Stimulated activated CD4-positive, alpha-beta T cell treated with anti-CD3 and anti-CD28 coated beads, TNF-alpha, amount 100 ng/mL, for 4 hours (primary cell): ENCODE measurements at regions not wholly inside any gene's neighbourhood (a gene's known extent, or its start where the extent isn't known, plus 50 kb on each side); places are given as distances from the start of the nearest gene placed in this dataset.
"Not testable (repeated sequence)": the region's sequence is repeated elsewhere in the genome, so short reads cannot be mapped to it uniquely, and the experiment has no call there.

Experiments used
- DNase-seq, 3 experiments: peaks; one replicate each; pipeline ENCODE4 v3.0.0-alpha.2; 2020; ENCODE audit warnings: low read depth in 3 of 3

DNA sequence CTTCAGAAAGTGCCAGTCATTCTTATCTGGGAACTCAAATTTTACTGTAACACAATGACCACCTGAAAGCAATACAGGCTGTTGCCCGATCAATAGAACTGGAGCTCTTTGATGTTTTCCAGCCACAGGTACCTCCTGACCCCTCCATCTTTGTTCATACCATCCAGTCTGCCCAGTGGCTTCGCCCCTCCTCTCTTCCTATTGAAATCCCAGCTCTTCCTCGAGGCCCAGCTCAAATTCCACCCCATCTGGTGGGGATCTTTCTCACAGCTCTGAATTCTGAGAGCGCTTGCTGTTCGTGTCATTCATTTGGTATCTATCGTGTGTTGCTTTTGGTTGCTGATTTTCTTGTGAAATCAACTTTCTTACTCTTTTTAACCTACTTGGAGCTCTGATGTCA, 87.9 kb upstream of the CNKSR3 start:
- DNase-seq = no peak

- DNase-seq = no peak
Observed at GRCh38 chr6:154602296-154602695, 91.8 kb upstream of the CNKSR3 start.

GRCh38 chr6:154602708-154603107, 92.2 kb upstream of the CNKSR3 start:
- DNase-seq = no peak

GRCh38 chr6:154604119-154604518, 93.6 kb upstream of the CNKSR3 start:
- no peak for DNase-seq

GRCh38 chr6:154605178-154605881, 94.8 kb upstream of the CNKSR3 start:
- peak in 1 of 3 experiments; percentile 17 for DNase-seq

DNA sequence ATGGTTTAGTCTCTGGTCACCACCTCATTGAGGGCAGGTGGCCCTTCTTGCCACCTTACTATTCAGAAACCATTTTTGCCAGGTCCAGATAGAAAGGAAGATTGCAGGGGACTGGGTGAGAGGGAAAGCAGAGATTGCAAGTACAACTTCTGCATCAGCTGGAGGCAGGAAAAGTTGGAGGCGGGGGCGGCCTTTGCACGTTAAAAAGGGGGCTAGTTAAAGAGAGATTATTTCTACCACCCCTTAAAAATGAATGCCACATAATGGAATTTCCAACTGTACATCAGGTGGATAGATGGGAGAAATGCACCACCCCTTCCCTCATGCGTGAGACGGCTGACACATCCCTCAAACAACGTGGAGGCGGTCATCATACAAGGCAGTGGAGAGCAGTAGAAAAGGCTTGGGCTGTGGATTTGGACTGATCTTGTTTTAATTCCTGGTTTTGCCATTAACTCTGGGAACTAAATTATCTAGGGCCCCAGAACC, 95.4 kb upstream of the CNKSR3 start:
- no peak for DNase-seq

GRCh38 chr6:154606457-154606856, 96.0 kb upstream of the CNKSR3 start:
- DNase-seq = peak; percentile 47 to 84 (median 70)

DNA sequence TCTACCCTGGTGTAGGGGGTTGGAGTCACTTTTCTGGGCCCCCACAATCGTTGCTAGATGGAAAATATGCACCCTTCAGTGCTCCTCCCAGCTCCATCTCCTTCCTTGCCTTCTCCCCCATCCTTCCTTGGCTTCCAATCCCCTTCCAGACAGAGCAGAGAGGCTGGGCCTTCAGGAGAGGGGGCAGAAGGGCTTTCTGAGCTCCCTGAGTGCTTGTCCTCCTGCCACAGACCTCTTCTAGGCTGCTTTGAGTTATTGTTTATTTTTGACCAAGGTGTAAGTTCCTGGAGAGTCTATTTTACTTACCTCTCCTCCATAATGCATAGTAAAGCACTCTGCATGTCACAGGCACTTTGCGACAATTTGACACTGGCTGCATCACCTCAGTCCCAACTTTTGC, 96.4 kb upstream of the CNKSR3 start:
- no peak for DNase-seq

GRCh38 chr6:154611241-154611640, 100.8 kb upstream of the CNKSR3 start:
- DNase-seq = no peak

DNA sequence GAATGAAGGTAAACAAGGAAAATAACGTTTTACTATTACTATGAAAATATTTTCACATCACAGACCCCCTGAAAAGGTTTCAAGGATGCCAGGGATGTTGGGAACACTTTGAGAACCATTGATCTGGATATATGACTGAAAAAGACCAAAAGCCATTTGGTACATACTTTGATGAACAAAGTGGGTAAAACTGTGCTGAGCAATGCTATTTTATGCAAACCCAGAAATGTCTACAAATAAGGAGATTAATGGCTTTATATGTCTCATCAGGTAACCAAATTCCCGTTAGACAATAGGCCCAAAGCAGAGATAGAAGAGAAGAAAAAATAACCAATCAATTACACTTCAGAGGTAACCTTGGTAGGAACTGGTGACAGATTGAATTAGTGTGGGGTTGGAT, 101.4 kb upstream of the CNKSR3 start:
- no peak for DNase-seq

- DNase-seq = no peak
Observed at GRCh38 chr6:154613137-154613676, 102.7 kb upstream of the CNKSR3 start.

GRCh38 chr6:154614101-154614500, 103.6 kb upstream of the CNKSR3 start:
- no peak for DNase-seq

- no peak for DNase-seq
Observed at GRCh38 chr6:154614641-154615040, 104.2 kb upstream of the CNKSR3 start.

DNA sequence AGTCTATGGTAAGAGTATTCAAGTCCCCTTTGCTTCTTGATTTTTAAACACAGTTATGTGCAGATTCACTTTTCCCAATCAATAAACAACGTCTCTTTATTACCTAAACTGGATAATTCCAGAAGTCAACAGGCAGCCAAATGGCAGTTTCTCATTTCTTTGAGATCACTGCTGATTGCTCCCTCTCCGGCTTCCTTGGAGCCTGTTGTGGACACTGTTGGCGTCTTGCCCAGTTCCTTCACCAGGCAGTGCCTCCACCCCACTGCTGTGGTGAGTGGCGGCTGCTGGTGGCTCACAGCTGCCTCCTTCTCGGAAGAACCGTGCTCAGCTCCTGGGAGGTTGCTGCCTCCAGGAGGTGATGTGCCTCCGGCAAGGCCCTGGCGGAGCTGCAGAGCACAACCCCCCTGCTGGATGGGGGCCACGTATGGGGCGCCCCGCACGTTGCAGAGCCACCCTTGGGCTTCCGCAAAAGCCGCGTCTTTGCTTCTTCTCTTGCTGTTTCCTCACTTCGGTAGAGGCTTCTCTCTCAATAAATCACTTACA, 105.1 kb upstream of the CNKSR3 start:
- no peak for DNase-seq

GRCh38 chr6:154617175-154617574, 106.7 kb upstream of the CNKSR3 start:
- no peak for DNase-seq

GRCh38 chr6:154619146-154619545, 108.7 kb upstream of the CNKSR3 start:
- no peak for DNase-seq

DNA sequence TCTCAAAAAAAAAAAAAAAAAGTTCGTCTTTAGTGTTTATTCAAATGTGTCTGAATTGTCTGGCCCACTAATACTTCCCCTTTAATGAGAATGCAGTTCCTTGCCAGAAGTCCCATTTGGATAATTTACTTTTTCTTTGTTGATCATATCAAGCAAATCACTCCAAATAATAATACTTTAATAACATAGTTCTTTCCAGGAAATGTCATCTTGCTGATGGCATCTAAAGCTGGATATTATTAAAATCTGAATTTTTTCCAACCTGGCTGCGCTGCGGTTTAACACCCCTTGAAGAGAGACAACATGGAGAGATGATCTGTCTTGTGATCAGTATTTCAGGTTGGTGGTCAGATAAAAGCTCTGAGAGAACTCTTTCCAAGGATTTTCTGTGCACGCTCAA, 111.2 kb upstream of the CNKSR3 start:
- no peak for DNase-seq

- DNase-seq = no peak
Observed at GRCh38 chr6:154622618-154623336, 110.4 kb upstream of the SCAF8 start.

GRCh38 chr6:154623391-154623790, 109.8 kb upstream of the SCAF8 start:
- DNase-seq = no peak

DNA sequence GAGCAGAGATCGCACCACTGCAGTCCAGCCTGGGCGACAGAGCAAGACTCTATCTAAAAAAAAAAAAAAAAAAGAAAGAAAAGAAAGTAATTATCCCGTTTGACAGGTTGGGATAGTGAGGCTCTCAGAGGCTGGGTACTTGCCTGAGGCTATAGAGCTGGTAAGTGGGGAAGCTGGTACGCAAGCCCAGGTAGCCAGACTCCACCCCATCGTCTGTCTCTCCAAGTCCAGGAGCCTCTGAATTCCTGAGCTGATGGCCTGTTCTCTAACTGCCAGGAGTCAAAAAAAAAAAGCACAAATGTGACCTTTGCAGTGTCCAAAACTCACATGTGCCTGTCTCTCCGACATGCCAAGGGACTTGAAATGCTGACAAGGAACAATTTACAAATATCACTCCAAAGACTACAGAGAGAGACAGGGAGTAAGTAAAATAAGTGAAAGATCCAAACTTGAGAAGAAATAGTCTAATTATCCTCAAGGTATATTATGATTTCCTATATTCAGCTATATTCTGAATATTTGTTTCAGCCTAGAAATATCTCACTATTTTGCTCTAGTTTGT, 109.1 kb upstream of the SCAF8 start:
- DNase-seq = no peak

DNA sequence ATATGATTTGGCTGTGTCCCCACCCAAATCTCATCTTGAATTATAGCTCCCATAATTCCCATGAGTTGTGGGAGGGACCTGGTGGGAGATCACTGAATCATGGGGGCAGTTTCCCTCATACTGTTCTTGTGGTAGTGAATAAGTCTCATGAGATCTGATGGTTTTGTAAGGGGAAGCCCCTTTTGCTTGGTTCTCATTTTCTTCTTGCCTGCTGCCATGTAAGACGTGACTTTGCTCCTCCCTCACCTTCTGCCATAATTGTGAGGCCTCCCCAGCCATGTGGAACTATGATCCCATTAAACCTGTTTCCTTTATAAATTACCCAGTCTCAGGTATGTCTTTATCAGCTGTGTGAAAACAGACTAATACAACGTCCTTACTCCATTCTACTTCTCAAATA, 108.5 kb upstream of the SCAF8 start:
- not testable (repeated sequence) for DNase-seq

- no peak for DNase-seq
Observed at GRCh38 chr6:154625721-154626120, 107.5 kb upstream of the SCAF8 start.
